Activated CD8-positive, alpha-beta T cell treated with anti-CD3 and anti-CD28 coated beads for 36 hours (primary cell): ENCODE measurements at regions not wholly inside any gene's neighbourhood (a gene's known extent, or its start where the extent isn't known, plus 50 kb on each side); places are given as distances from the start of the nearest gene placed in this dataset.

Experiments used
- ATAC-seq: fragments of 200-7000 bp; cut with Tn5 transposase; one replicate; pipeline ENCODE4 v1.10.0; 2021; ENCODE audit warnings: mild to moderate bottlenecking, moderate library complexity
- CTCF ChIA-PET: fragments of 350-600 bp; sonication (Branson Sonifier 250); formaldehyde crosslinking; loops from one replicate; lab custom pipeline; 2021; ENCODE audit warnings: antibody characterized with exemption; lab: Charles Lee
- POLR2A ChIA-PET: fragments of 350-600 bp; sonication (Branson Sonifier 250); formaldehyde crosslinking; loops from one replicate; lab custom pipeline; 2021; ENCODE audit warnings: antibody characterized with exemption; lab: Charles Lee
- DNase-seq: peaks from one replicate; pipeline ENCODE4 v3.0.0-alpha.2; 2020
- H3K27ac Mint-ChIP-seq: one replicate; pipeline ENCODE4 v1.8.0; 2021; ENCODE audit warnings: mild to moderate bottlenecking, mixed read lengths
- H3K27me3 Mint-ChIP-seq: one replicate; pipeline ENCODE4 v1.8.0; 2021; ENCODE audit warnings: mixed read lengths
- H3K36me3 Mint-ChIP-seq: one replicate; pipeline ENCODE4 v1.8.0; 2021; ENCODE audit warnings: low read depth, mixed read lengths
- H3K4me1 Mint-ChIP-seq: one replicate; pipeline ENCODE4 v1.8.0; 2021; ENCODE audit warnings: low read depth, mixed read lengths
- H3K4me3 Mint-ChIP-seq: one replicate; pipeline ENCODE4 v1.8.0; 2021; ENCODE audit warnings: mild to moderate bottlenecking, moderate library complexity, mixed read lengths
- H3K9me3 Mint-ChIP-seq: one replicate; pipeline ENCODE4 v1.8.0; 2021; ENCODE audit warnings: mixed read lengths
- intact Hi-C: fragments of 100-400 bp; cut with micrococcal nuclease; formaldehyde crosslinking; loops from one replicate; pipeline ENCODE4 v1.10.0; 2022
- TF ChIP-seq, protein P1 (sequence below): fragments of 200-600 bp; IDR thresholded peaks from one replicate; pipeline ENCODE4 v1.8.0; 2022; ENCODE audit warnings: antibody characterized with exemption, mild to moderate bottlenecking

DNA sequence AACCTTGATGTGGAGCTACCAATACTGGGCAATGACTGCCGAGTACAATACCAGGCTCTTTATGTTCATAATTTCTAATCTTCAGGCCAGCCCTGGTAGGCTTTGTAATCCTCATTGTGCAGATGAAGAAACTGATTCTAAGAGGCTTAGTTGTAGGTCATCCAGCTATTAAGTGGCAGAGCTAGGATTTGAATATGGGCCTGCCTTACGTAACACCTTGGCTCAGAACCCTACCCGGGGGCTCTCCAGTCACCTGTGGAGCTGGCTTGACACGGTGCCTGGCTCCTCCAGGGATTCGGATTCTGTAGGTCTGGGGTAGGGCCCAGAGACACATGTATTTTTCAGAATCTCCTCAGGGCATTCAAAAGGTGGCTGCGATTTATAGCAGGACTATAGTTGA lies 515.5 kb downstream of the QKI start:
- no peak for DNase-seq
- Mint-ChIP-seq H3K27ac (no peak overlapping the region), H3K27me3 (peaks cover 11% of the 10 kb centered on the region), H3K36me3 (no peaks in the 10 kb centered on the region), H3K4me1 (no peaks in the 10 kb centered on the region), H3K9me3 (no peaks in the 10 kb centered on the region), H3K4me3 (no peak overlapping the region)
- POLR2A ChIA-PET: no interaction called here
- CTCF ChIA-PET: no interaction called here
- no peak for ATAC-seq
- TF ChIP-seq, protein P1, sequence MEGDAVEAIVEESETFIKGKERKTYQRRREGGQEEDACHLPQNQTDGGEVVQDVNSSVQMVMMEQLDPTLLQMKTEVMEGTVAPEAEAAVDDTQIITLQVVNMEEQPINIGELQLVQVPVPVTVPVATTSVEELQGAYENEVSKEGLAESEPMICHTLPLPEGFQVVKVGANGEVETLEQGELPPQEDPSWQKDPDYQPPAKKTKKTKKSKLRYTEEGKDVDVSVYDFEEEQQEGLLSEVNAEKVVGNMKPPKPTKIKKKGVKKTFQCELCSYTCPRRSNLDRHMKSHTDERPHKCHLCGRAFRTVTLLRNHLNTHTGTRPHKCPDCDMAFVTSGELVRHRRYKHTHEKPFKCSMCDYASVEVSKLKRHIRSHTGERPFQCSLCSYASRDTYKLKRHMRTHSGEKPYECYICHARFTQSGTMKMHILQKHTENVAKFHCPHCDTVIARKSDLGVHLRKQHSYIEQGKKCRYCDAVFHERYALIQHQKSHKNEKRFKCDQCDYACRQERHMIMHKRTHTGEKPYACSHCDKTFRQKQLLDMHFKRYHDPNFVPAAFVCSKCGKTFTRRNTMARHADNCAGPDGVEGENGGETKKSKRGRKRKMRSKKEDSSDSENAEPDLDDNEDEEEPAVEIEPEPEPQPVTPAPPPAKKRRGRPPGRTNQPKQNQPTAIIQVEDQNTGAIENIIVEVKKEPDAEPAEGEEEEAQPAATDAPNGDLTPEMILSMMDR: no peak
- intact Hi-C loops: no loop called here

DNA sequence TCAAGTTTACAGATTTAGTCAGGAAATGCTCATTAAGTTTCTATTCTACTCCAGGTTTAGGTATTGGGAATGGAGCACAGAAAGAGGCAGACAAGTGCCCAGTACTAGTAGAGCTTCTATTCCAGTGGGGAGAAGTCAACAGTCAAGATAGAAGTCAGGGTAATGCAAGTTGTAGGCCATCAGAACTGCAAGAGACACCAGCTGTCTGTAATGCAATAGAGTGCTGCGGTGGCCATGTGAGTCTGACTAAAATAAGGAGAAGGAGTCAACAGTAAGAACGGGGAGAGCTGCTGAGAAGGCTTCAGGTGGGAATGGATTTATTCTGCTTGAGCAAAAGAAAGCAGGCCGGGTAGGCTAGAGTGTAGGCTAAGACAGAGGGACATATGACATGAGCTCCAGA lies 515.0 kb downstream of the QKI start:
- ChIA-PET CTCF (no interaction called here), POLR2A (no interaction called here)
- no peak overlapping the region for H3K27ac Mint-ChIP-seq
- DNase-seq (no peak), ATAC-seq (no peak)
- no peak overlapping the region for H3K4me3 Mint-ChIP-seq
- intact Hi-C loops: no loop called here
- no peaks in the 10 kb centered on the region for H3K36me3 Mint-ChIP-seq
- H3K27me3 Mint-ChIP-seq: peaks cover 9% of the 10 kb centered on the region
- H3K9me3 Mint-ChIP-seq: no peaks in the 10 kb centered on the region
- TF ChIP-seq, protein P1: no peak
- H3K4me1 Mint-ChIP-seq: no peaks in the 10 kb centered on the region

DNA sequence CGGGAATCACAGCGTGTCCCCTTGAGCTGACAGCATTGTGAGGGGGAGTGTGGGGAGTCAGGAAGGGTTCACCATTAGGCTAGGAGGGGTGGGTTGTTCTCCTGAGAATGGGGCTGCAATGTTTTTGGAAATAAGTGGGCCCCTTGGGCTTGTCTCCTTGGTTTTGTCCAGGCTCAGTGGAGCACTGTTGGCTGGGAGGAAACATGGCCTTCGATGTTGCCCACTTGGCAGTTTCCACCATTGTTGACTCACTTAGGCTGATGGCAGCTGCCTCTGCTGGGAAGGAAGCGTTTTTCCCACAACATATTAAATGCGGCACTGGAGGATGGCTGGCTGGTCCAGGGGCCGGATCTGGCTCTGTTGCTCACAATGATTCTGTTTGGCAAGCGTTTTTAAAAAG lies 512.1 kb downstream of the QKI start:
- Mint-ChIP-seq H3K27ac (no peak overlapping the region), H3K27me3 (no peaks in the 10 kb centered on the region)
- CTCF ChIA-PET: no interaction called here

DNA sequence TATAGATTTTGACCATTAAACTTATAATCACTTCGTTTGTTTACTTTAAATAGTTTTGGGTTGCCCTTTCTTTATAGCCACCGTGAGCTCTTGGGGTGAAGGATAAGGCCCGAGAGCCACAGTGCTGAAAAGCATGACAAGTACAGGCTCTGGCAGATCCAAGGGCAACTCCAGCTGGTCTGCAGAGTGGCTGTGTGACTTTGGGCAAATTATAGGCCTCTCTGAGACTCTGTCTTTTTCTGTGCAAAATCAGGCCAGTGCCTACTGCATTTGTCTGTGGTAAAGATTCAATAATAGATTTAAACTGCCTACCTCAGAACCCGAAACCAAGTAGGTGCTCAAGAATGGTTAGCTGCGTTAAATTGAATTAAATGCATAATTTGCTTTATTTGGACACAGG lies 511.3 kb downstream of the QKI start:
- TF ChIP-seq, protein P1: no peak
- Mint-ChIP-seq H3K27ac (no peak overlapping the region), H3K4me1 (no peaks in the 10 kb centered on the region), H3K27me3 (no peaks in the 10 kb centered on the region), H3K4me3 (no peak overlapping the region), H3K36me3 (no peaks in the 10 kb centered on the region), H3K9me3 (no peaks in the 10 kb centered on the region)
- CTCF ChIA-PET: no interaction called here
- intact Hi-C loops: no loop called here
- ATAC-seq: no peak
- POLR2A ChIA-PET: interaction anchor here (0.5 kb wide), 1 partner anchor 148 kb away, joined by 4 read pairs; no protein-coding TSS in a partner anchor
- no peak for DNase-seq

More for the DNA sequence above, 512.1 kb downstream of the QKI start:
- POLR2A ChIA-PET: no interaction called here
- H3K9me3 Mint-ChIP-seq: no peaks in the 10 kb centered on the region
- no peaks in the 10 kb centered on the region for H3K36me3 Mint-ChIP-seq
- no peaks in the 10 kb centered on the region for H3K4me1 Mint-ChIP-seq
- intact Hi-C loops: no loop called here
- TF ChIP-seq, protein P1: no peak
- ATAC-seq: no peak
- no peak for DNase-seq
- no peak overlapping the region for H3K4me3 Mint-ChIP-seq

DNA sequence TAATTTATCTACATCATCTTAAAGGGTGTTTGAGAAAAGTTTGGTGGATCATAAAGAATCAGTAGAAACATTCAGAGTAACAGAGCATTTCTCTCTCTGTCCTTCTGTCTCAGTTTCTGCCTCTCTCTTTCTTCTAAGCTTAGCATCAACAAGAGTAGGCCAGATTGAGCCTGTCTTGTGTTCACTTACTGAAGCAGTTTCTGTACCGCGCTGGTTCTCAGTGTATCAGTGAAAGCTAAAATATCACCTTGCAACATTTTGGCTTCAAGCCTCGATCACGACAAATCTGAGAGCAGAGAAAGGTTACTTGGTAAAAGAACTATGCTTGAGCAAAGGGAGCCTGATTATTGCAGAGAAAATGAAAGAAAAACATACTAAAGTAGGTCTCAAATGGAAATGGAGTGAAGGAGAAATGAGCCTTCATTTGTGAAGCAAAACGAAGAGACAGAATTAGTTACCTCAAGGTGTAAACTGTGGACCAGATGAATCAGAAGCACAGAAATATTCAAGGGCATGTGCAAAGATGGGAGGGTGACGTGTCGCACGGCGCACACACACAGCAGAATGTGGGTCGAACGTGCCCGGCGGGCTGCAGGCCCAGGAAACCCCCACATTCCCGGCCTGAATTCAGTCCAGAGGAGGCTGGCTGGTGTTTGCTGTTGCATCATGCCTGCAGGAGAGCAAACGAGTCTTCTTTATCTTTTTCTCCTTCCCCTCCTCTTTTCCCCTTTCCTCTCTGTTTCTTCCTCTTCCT lies 509.3 kb downstream of the QKI start:
- ChIA-PET POLR2A (no interaction called here), CTCF (no interaction called here)
- no peak overlapping the region for H3K4me3 Mint-ChIP-seq
- no peaks in the 10 kb centered on the region for H3K36me3 Mint-ChIP-seq
- ATAC-seq (no peak), DNase-seq (no peak)
- H3K27me3 Mint-ChIP-seq: no peaks in the 10 kb centered on the region
- no peaks in the 10 kb centered on the region for H3K4me1 Mint-ChIP-seq
- TF ChIP-seq, protein P1: no peak
- no peak overlapping the region for H3K27ac Mint-ChIP-seq
- H3K9me3 Mint-ChIP-seq: no peaks in the 10 kb centered on the region
- intact Hi-C loops: no loop called here
